GM21723 (cell line): ENCODE measurements at regions not wholly inside any gene's neighbourhood (a gene's known extent, or its start where the extent isn't known, plus 50 kb on each side); places are given as distances from the start of the nearest gene placed in this dataset.
"Not testable (repeated sequence)": the region's sequence is repeated elsewhere in the genome, so short reads cannot be mapped to it uniquely, and the experiment has no call there.

Experiments
- ATAC-seq: cut with Tn5 transposase; IDR thresholded peaks from one replicate; pipeline ENCODE4 v1.9.1; 2021; ENCODE audit warnings: mild to moderate bottlenecking, moderate library complexity; ENCODE audit not compliant: unreplicated experiment

GRCh38 chr20:47406849-47407682 is 50.6 kb upstream of the ZMYND8 start:
- ATAC-seq: no peak

- ATAC-seq: no peak
Measured at GRCh38 chr20:47411161-47411560, 54.7 kb upstream of the ZMYND8 start.

- no peak for ATAC-seq
Measured at GRCh38 chr20:47412083-47412482, 55.6 kb upstream of the ZMYND8 start.

GRCh38 chr20:47413189-47413588 is 56.7 kb upstream of the ZMYND8 start:
- ATAC-seq: no peak

GRCh38 chr20:47417245-47418068 is 61.0 kb upstream of the ZMYND8 start:
- ATAC-seq: no peak

- no peak for ATAC-seq
Measured at GRCh38 chr20:47418069-47418757, 61.7 kb upstream of the ZMYND8 start.

GRCh38 chr20:47419953-47420514 is 63.5 kb upstream of the ZMYND8 start:
- ATAC-seq: no peak

GRCh38 chr20:47421076-47421475 is 64.6 kb upstream of the ZMYND8 start:
- no peak for ATAC-seq

GRCh38 chr20:47423586-47423985 is 67.1 kb upstream of the ZMYND8 start:
- ATAC-seq: no peak

- no peak for ATAC-seq
Measured at GRCh38 chr20:47427067-47427466, 70.6 kb upstream of the ZMYND8 start.

GRCh38 chr20:47427746-47428145 is 71.2 kb upstream of the ZMYND8 start:
- ATAC-seq: no peak

- no peak for ATAC-seq
Measured at GRCh38 chr20:47428164-47428563, 71.7 kb upstream of the ZMYND8 start.

- no peak for ATAC-seq
Measured at GRCh38 chr20:47428851-47429336, 72.4 kb upstream of the ZMYND8 start.

- no peak for ATAC-seq
Measured at GRCh38 chr20:47429409-47429808, 72.3 kb upstream of the NCOA3 start.

- ATAC-seq: no peak
Measured at GRCh38 chr20:47430862-47431588, 70.7 kb upstream of the NCOA3 start.

GRCh38 chr20:47432834-47433210 is 68.9 kb upstream of the NCOA3 start:
- ATAC-seq: no peak

GRCh38 chr20:47434128-47434779 is 67.4 kb upstream of the NCOA3 start:
- not testable (repeated sequence) for ATAC-seq

GRCh38 chr20:47438464-47439381 is 63.0 kb upstream of the NCOA3 start:
- ATAC-seq: peak; percentile 39
